ENCODE measurements at regions not wholly inside any gene's neighbourhood (a gene's known extent, or its start where the extent isn't known, plus 50 kb on each side); places are given as distances from the start of the nearest gene placed in this dataset.
"Not testable (repeated sequence)": the region's sequence is repeated elsewhere in the genome, so short reads cannot be mapped to it uniquely, and the experiment has no call there.

DNA sequence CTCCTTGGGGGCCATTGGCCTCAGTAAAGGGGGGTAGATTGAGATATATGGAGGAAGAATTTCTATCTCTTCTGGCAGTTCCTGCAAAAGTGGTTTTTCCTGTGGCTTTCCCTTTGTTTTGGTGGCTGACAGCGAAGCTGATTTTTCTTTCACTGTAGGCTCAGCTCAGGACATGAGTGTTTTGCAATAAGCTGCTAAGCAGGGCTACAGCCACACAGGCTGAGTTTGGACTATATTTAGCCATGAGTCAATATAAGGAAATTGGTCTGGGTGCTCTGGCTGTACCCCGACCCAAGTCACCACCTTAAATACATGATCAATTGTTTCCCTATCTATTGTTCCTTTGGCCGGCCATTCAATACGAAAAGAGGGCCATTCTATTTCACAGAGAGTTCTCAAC is 212.7 kb upstream of the KCND2 start:
- no peaks in the 10 kb centered on the region for H3K4me1 ChIP-seq (ENCODE audit: control insufficient read depth, insufficient read depth, low read length)
- no peak for DNase-seq
- no peaks in the 10 kb centered on the region for H3K27me3 Mint-ChIP-seq (ENCODE audit: insufficient read depth)
- no peak overlapping the region for H3K27ac Mint-ChIP-seq
- no peaks in the 10 kb centered on the region for H3K4me1 Mint-ChIP-seq
- H3K36me3 ChIP-seq (ENCODE audit: control insufficient read depth, insufficient read depth, low read length) = no peaks in the 10 kb centered on the region
- H3K9me3 ChIP-seq (ENCODE audit: control insufficient read depth, low read length) = no peaks in the 10 kb centered on the region
- H3K27ac ChIP-seq (ENCODE audit: low read depth, low read length) = no peak overlapping the region
- H3K4me3 Mint-ChIP-seq = no peak overlapping the region
- H3K27me3 ChIP-seq (ENCODE audit: control insufficient read depth, insufficient read depth, low read length, poor library complexity, severe bottlenecking) = no peaks in the 10 kb centered on the region
- 89 to 93% methylated on average over 3 to 4 of the region's 4 CpGs for WGBS, 2 experiments (ENCODE audit: insufficient coverage in 1 of 2, insufficient read length in 1 of 2)
- H3K36me3 Mint-ChIP-seq (ENCODE audit: low read depth) = no peaks in the 10 kb centered on the region
- no peaks in the 10 kb centered on the region for H3K9me3 Mint-ChIP-seq
- H3K4me3 ChIP-seq (ENCODE audit: low read length) = no peak overlapping the region
- H3K9ac ChIP-seq (ENCODE audit: extremely low read depth, low read length, poor library complexity, severe bottlenecking) = no peak overlapping the region
- TF ChIP-seq CTCF (conservative IDR thresholded peaks at IDR 0.05) = no peak

DNA sequence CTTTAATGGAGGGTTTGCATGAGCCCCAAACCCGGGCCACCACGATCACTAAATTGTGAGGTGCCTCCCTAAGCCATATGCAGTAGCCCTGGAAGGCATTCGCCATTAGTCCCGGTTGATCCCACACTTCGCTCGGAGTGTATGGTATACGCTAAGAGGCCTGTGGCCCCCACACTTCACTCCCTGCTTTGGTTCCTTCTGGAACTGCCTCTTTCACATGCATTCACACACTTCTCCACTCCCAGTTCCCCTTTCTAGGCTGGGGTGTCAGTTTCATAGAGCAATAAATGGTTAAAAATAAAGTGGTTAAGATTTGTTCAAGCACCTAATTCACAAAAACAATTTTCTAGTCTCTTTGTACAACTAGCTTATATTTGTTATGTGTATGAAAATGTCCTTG is 212.1 kb upstream of the KCND2 start:
- Histone ChIP-seq H3K27ac (ENCODE audit: low read depth, low read length) (no peak overlapping the region), H3K4me3 (ENCODE audit: low read length) (no peak overlapping the region), H3K9ac (ENCODE audit: extremely low read depth, low read length, poor library complexity, severe bottlenecking) (no peak overlapping the region), H3K27me3 (ENCODE audit: control insufficient read depth, insufficient read depth, low read length, poor library complexity, severe bottlenecking) (no peaks in the 10 kb centered on the region), H3K9me3 (ENCODE audit: control insufficient read depth, low read length) (no peaks in the 10 kb centered on the region), H3K4me1 (ENCODE audit: control insufficient read depth, insufficient read depth, low read length) (no peaks in the 10 kb centered on the region), H3K36me3 (ENCODE audit: control insufficient read depth, insufficient read depth, low read length) (no peaks in the 10 kb centered on the region)
- H3K4me1 Mint-ChIP-seq = no peaks in the 10 kb centered on the region
- DNase-seq = no peak
- no peak for TF ChIP-seq CTCF (conservative IDR thresholded peaks at IDR 0.05)
- 95% methylated on average over 4 to 7 of the region's 7 CpGs for WGBS, 2 experiments (ENCODE audit: insufficient coverage in 1 of 2, insufficient read length in 1 of 2)
- H3K9me3 Mint-ChIP-seq = no peaks in the 10 kb centered on the region
- H3K4me3 Mint-ChIP-seq = no peak overlapping the region
- no peaks in the 10 kb centered on the region for H3K27me3 Mint-ChIP-seq (ENCODE audit: insufficient read depth)
- H3K36me3 Mint-ChIP-seq (ENCODE audit: low read depth) = no peaks in the 10 kb centered on the region
- no peak overlapping the region for H3K27ac Mint-ChIP-seq

DNA sequence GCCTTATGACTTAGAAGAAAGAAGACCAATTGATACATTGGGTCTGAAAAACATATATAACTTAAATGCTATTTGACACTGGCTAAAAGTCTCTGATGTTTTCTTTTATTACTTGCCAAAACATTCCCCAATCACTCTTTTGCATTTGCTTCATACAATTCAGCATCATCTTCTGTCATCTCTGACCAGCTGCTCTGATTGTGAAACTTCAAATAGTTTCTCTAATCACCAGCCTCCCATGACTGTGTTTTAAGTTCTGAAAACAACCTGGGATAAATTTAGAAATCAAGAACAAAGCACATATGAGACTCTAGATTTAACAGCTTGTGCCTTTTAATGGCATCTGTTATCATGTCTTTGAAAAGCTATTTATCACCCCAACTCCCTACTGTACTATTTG is 208.4 kb upstream of the KCND2 start:
- TF ChIP-seq CTCF (conservative IDR thresholded peaks at IDR 0.05) = no peak
- no peak for DNase-seq
- no peak overlapping the region for H3K4me3 ChIP-seq (ENCODE audit: low read length)

DNA sequence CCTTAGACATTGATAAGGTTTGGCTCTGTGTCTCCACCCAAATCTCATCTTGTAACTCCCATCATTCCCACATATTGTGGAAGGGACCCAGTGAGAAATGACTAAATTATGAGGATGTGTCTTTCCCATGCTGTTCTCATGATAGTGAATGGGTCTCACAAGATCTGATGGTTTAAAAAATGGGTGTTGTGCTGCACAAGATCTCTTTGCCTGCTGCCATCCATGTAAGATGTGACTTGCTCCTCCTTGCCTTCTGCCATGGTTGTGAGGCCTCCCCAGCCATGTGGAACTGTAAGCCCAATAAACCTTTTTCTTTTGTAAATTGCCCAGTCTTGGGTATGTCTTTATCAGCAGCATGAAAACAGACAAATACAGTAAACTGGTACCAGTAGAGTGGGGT is 206.1 kb upstream of the KCND2 start:
- H3K4me3 ChIP-seq (ENCODE audit: low read length); H3K4me1 Mint-ChIP-seq; H3K9me3 ChIP-seq (ENCODE audit: control insufficient read depth, low read length); H3K27me3 Mint-ChIP-seq (ENCODE audit: insufficient read depth); H3K36me3 Mint-ChIP-seq (ENCODE audit: low read depth); H3K4me3 Mint-ChIP-seq; H3K4me1 ChIP-seq (ENCODE audit: control insufficient read depth, insufficient read depth, low read length); H3K9ac ChIP-seq (ENCODE audit: extremely low read depth, low read length, poor library complexity, severe bottlenecking); DNase-seq; H3K27ac ChIP-seq (ENCODE audit: low read depth, low read length); H3K27me3 ChIP-seq (ENCODE audit: control insufficient read depth, insufficient read depth, low read length, poor library complexity, severe bottlenecking); H3K27ac Mint-ChIP-seq; H3K36me3 ChIP-seq (ENCODE audit: control insufficient read depth, insufficient read depth, low read length): not testable (repeated sequence)
- peaks cover 29% of the 10 kb centered on the region for H3K9me3 Mint-ChIP-seq

More for the DNA sequence above, 208.4 kb upstream of the KCND2 start:
- Histone ChIP-seq H3K27ac (ENCODE audit: low read depth, low read length) (no peak overlapping the region), H3K9ac (ENCODE audit: extremely low read depth, low read length, poor library complexity, severe bottlenecking) (no peak overlapping the region), H3K36me3 (ENCODE audit: control insufficient read depth, insufficient read depth, low read length) (no peaks in the 10 kb centered on the region), H3K27me3 (ENCODE audit: control insufficient read depth, insufficient read depth, low read length, poor library complexity, severe bottlenecking) (no peaks in the 10 kb centered on the region), H3K4me1 (ENCODE audit: control insufficient read depth, insufficient read depth, low read length) (no peaks in the 10 kb centered on the region), H3K9me3 (ENCODE audit: control insufficient read depth, low read length) (peaks cover 8% of the 10 kb centered on the region)
- Mint-ChIP-seq H3K36me3 (ENCODE audit: low read depth) (peaks cover 3% of the 10 kb centered on the region), H3K27me3 (ENCODE audit: insufficient read depth) (no peaks in the 10 kb centered on the region), H3K27ac (no peak overlapping the region), H3K9me3 (peaks cover 29% of the 10 kb centered on the region), H3K4me3 (no peak overlapping the region), H3K4me1 (no peaks in the 10 kb centered on the region)

Data from endodermal cell (in vitro differentiated cells).